Astrocyte (in vitro differentiated cells and primary cell): ENCODE measurements at regions not wholly inside any gene's neighbourhood (a gene's known extent, or its start where the extent isn't known, plus 50 kb on each side); places are given as distances from the start of the nearest gene placed in this dataset.
"Not testable (repeated sequence)": the region's sequence is repeated elsewhere in the genome, so short reads cannot be mapped to it uniquely, and the experiment has no call there.

Experiments used
- DNase-seq: peaks from one replicate; pipeline ENCODE4 v3.0.0-alpha.2; 2010; ENCODE audit warnings: low read depth
- FAIRE-seq: peaks from 2 replicates; lab custom pipeline; 2011; peaks lifted over from hg19 to GRCh38; lab: Jason Lieb, UNC
- H2AFZ ChIP-seq: 2 replicates; pipeline ENCODE4 v1.6.0; 2012; ENCODE audit warnings: low read depth, low read length, inconsistent platforms
- H3K27ac ChIP-seq: 2 replicates; pipeline ENCODE4 v1.5.1; 2011; ENCODE audit warnings: low read depth, low read length, inconsistent platforms
- H3K27me3 ChIP-seq: 2 replicates; pipeline ENCODE4 v1.6.0; 2011; ENCODE audit warnings: low read length, inconsistent platforms; ENCODE audit not compliant: insufficient read depth
- H3K36me3 ChIP-seq: 2 replicates; pipeline ENCODE4 v1.5.1; 2011; ENCODE audit warnings: low read length, inconsistent platforms; ENCODE audit not compliant: insufficient read depth
- H3K4me1 ChIP-seq: 2 replicates; pipeline ENCODE4 v1.5.1; 2011; ENCODE audit warnings: low read length, inconsistent platforms; ENCODE audit not compliant: insufficient read depth
- H3K4me2 ChIP-seq: 2 replicates; pipeline ENCODE4 v1.6.0; 2012; ENCODE audit warnings: low read length, inconsistent platforms
- H3K4me3 ChIP-seq: 2 replicates; pipeline ENCODE4 v1.5.1; 2011; ENCODE audit warnings: low read depth, mild to moderate bottlenecking, low read length, inconsistent platforms; ENCODE audit not compliant: insufficient read depth
- H3K79me2 ChIP-seq: 2 replicates; pipeline ENCODE4 v1.6.0; 2012; ENCODE audit warnings: mild to moderate bottlenecking, low read length, inconsistent platforms; ENCODE audit not compliant: insufficient read depth
- H3K9ac ChIP-seq: 2 replicates; pipeline ENCODE4 v1.6.0; 2012; ENCODE audit warnings: mild to moderate bottlenecking, low read length, inconsistent platforms
- H3K9me3 ChIP-seq: 2 replicates; pipeline ENCODE4 v1.5.1; 2012; ENCODE audit warnings: low read depth, mild to moderate bottlenecking, low read length, inconsistent platforms; ENCODE audit not compliant: insufficient read depth
- H4K20me1 ChIP-seq: 2 replicates; pipeline ENCODE4 v1.6.0; 2012; ENCODE audit warnings: low read length, inconsistent platforms; ENCODE audit not compliant: insufficient read depth
- H3K27ac Mint-ChIP-seq: one replicate; pipeline ENCODE4 v1.8.0; 2021; ENCODE audit warnings: mild to moderate bottlenecking, mixed read lengths; ENCODE audit not compliant: unreplicated experiment
- H3K27me3 Mint-ChIP-seq: one replicate; pipeline ENCODE4 v1.8.0; 2021; ENCODE audit warnings: low read depth, mixed read lengths; ENCODE audit not compliant: unreplicated experiment
- H3K36me3 Mint-ChIP-seq: one replicate; pipeline ENCODE4 v1.8.0; 2021; ENCODE audit warnings: low read depth, mixed read lengths; ENCODE audit not compliant: unreplicated experiment
- H3K4me1 Mint-ChIP-seq: one replicate; pipeline ENCODE4 v1.8.0; 2021; ENCODE audit warnings: low read depth, mixed read lengths; ENCODE audit not compliant: unreplicated experiment
- H3K4me3 Mint-ChIP-seq: one replicate; pipeline ENCODE4 v1.8.0; 2021; ENCODE audit warnings: mild to moderate bottlenecking, moderate library complexity, mixed read lengths; ENCODE audit not compliant: unreplicated experiment
- H3K9me3 Mint-ChIP-seq: one replicate; pipeline ENCODE4 v1.8.0; 2021; ENCODE audit warnings: mild to moderate bottlenecking, mixed read lengths; ENCODE audit not compliant: unreplicated experiment
- CTCF ChIP-seq: IDR thresholded peaks from 2 replicates; pipeline ENCODE4 v1.5.1; 2011; ENCODE audit warnings: low read depth, mild to moderate bottlenecking, inconsistent platforms, low read length, moderate library complexity; ENCODE audit not compliant: insufficient read depth
- EZH2 ChIP-seq: IDR thresholded peaks from 2 replicates; pipeline ENCODE4 v1.6.1; 2012; ENCODE audit warnings: mild to moderate bottlenecking, low read length, inconsistent platforms; ENCODE audit not compliant: insufficient read depth

- TF ChIP-seq EZH2 (no peak), CTCF (no peak)
- no peak overlapping the region for H3K27ac Mint-ChIP-seq
Observed at GRCh38 chr6:130708338-130708737, 118.9 kb upstream of the SMLR1 start.

GRCh38 chr6:130711641-130712040, 115.6 kb upstream of the SMLR1 start:
- not testable (repeated sequence) for H3K4me3 Mint-ChIP-seq, H3K4me1 Mint-ChIP-seq, H3K9me3 ChIP-seq, H3K9me3 Mint-ChIP-seq, H3K4me3 ChIP-seq, H3K27me3 ChIP-seq, DNase-seq, H3K36me3 Mint-ChIP-seq, H3K4me1 ChIP-seq, H2AFZ ChIP-seq, H3K36me3 ChIP-seq, H3K79me2 ChIP-seq, H4K20me1 ChIP-seq, H3K27ac Mint-ChIP-seq, H3K4me2 ChIP-seq, FAIRE-seq, H3K27me3 Mint-ChIP-seq, H3K9ac ChIP-seq, H3K27ac ChIP-seq

More at GRCh38 chr6:130708338-130708737, 118.9 kb upstream of the SMLR1 start:
- no peaks in the 10 kb centered on the region for H3K4me1 ChIP-seq
- FAIRE-seq (no peak), DNase-seq (no peak)
- Mint-ChIP-seq H3K4me1 (peaks cover 2% of the 10 kb centered on the region), H3K27me3 (peaks cover 5% of the 10 kb centered on the region), H3K36me3 (no peaks in the 10 kb centered on the region), H3K4me3 (no peak overlapping the region), H3K9me3 (peaks cover 5% of the 10 kb centered on the region)
- H3K4me2 ChIP-seq: no peak overlapping the region
- no peak overlapping the region for H2AFZ ChIP-seq
- no peaks in the 10 kb centered on the region for H3K9me3 ChIP-seq
- no peak overlapping the region for H3K9ac ChIP-seq
- H3K79me2 ChIP-seq: no peaks in the 10 kb centered on the region
- H3K36me3 ChIP-seq: no peaks in the 10 kb centered on the region
- no peaks in the 10 kb centered on the region for H4K20me1 ChIP-seq
- no peak overlapping the region for H3K4me3 ChIP-seq
- H3K27ac ChIP-seq: no peak overlapping the region
- H3K27me3 ChIP-seq: no peaks in the 10 kb centered on the region

GRCh38 chr6:130713144-130713543, 114.1 kb upstream of the SMLR1 start:
- Mint-ChIP-seq H3K4me3 (no peak overlapping the region), H3K27ac (no peak overlapping the region), H3K4me1 (peaks cover 2% of the 10 kb centered on the region), H3K36me3 (no peaks in the 10 kb centered on the region), H3K9me3 (no peaks in the 10 kb centered on the region), H3K27me3 (no peaks in the 10 kb centered on the region)
- no peaks in the 10 kb centered on the region for H3K79me2 ChIP-seq
- H3K4me3 ChIP-seq: no peak overlapping the region
- no peaks in the 10 kb centered on the region for H3K36me3 ChIP-seq
- no peaks in the 10 kb centered on the region for H3K4me1 ChIP-seq
- H2AFZ ChIP-seq: no peak overlapping the region
- DNase-seq: no peak
- no peaks in the 10 kb centered on the region for H3K27me3 ChIP-seq
- H3K4me2 ChIP-seq: no peak overlapping the region
- FAIRE-seq: no peak
- no peak overlapping the region for H3K9ac ChIP-seq
- no peaks in the 10 kb centered on the region for H4K20me1 ChIP-seq
- no peaks in the 10 kb centered on the region for H3K9me3 ChIP-seq
- no peak overlapping the region for H3K27ac ChIP-seq
- TF ChIP-seq CTCF: no peak
- no peak for TF ChIP-seq EZH2
